Motor neuron (in vitro differentiated cells): ENCODE measurements at regions not wholly inside any gene's neighbourhood (a gene's known extent, or its start where the extent isn't known, plus 50 kb on each side); places are given as distances from the start of the nearest gene placed in this dataset.

ENCODE experiments used
- ATAC-seq, 8 experiments: fragments of 200-7000 bp; cut with Tn5 transposase; replicated peaks in 6 of 8; 2 replicates each; pipeline ENCODE4 v1.8.0; 2021; ENCODE audit warnings: mild to moderate bottlenecking in 8 of 8, moderate library complexity in 8 of 8
- H3K27ac ChIP-seq, 2 donors: fragments of 250-450 bp; sonication (Bioruptor Pico); 2 replicates each; pipeline ENCODE4 v1.9.0; 2021; ENCODE audit warnings: antibody characterized with exemption in 2 of 2, mild to moderate bottlenecking in 2 of 2, moderate library complexity in 1 of 2
- H3K4me1 ChIP-seq, 2 donors: fragments of 250-450 bp; sonication (Bioruptor Pico); replicated peaks in 1 of 2; 2 replicates each; pipeline ENCODE4 v1.6.1; 2021; ENCODE audit warnings: antibody characterized with exemption in 2 of 2, mild to moderate bottlenecking in 2 of 2, moderate library complexity in 1 of 2
- H3K4me3 ChIP-seq, 5 donors: fragments of 250-450 bp; sonication (Bioruptor Pico); 2 replicates each; pipeline ENCODE4 v1.9.0; 2021; ENCODE audit warnings: antibody characterized with exemption in 5 of 5, mild to moderate bottlenecking in 5 of 5, moderate library complexity in 4 of 5
- WGBS, 10 experiments: fragments of 450-650 bp; shearing (Covaris generic); methylation state at CpG; one replicate each; pipeline ENCODE4 v1.0.0; 2022; 5-methylcytosine and 5-hydroxymethylcytosine counted together
- in situ Hi-C, 9 experiments: fragments of 400-800 bp; cut with MboI; loops; one replicate each; pipeline ENCODE4 v1.15.0; 2021; ENCODE audit warnings: low sequenced_read_pairs in 9 of 9, low pct_unique_long_range_greater_than_20kb in 2 of 9; ENCODE audit not compliant: unreplicated experiment in 9 of 9

DNA sequence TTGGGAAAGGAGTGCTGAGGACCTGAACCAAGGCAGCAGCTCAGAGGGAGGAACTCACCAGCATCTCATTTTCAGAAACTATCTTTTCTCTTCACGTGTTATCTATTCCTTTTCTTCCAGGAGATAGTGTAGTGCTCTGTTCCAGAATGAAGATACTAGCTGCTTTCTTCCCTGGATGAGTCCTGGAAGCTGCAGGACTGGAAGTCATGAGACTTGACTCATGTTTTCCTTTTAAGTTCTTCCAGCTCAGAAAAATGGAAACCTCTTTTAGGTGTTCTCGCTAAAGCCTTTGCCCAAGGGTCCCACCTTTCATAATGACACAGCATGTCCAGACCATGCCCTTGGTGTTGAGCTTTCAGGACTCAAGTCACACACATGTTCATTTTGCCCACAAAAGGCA lies 106.7 kb downstream of the UNC5CL start:
- no peak for ATAC-seq
- no peak overlapping the region for H3K27ac ChIP-seq
- H3K4me3 ChIP-seq = no peak overlapping the region
- no peaks in the 10 kb centered on the region for H3K4me1 ChIP-seq
- in situ Hi-C loops = no loop called here
- 25 to 100% (median 84%) methylated on average over 1 to 2 of the region's 2 CpGs; no CpG with 5 or more reads in 1 of the 10 experiments for WGBS, 10 experiments

DNA sequence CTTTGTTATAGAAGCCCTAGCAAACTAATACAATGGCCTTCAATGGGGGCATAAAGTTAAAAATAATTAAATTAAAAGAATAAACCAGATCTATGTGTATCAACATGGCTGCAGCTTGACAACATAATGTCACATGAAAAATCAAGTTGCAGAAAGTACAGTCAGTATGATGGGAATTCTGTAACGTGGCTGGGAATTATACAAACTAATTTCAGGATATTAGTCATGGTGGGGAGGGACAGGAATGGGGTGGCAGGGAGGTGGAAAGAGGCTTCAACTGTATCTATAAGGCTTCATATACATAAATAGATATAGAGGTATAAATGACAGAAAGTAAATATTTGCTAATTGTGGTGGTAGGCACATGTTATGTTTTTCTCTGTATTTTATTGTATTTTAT lies 107.1 kb downstream of the UNC5CL start:
- no peak overlapping the region for H3K4me3 ChIP-seq
- H3K4me1 ChIP-seq = no peaks in the 10 kb centered on the region
- in situ Hi-C loops = no loop called here
- WGBS, 10 experiments = 0 to 67% (median 41%) methylated on average over 1 of the region's 1 CpG; no CpG with 5 or more reads in 4 of the 10 experiments
- H3K27ac ChIP-seq = no peak overlapping the region
- no peak for ATAC-seq

DNA sequence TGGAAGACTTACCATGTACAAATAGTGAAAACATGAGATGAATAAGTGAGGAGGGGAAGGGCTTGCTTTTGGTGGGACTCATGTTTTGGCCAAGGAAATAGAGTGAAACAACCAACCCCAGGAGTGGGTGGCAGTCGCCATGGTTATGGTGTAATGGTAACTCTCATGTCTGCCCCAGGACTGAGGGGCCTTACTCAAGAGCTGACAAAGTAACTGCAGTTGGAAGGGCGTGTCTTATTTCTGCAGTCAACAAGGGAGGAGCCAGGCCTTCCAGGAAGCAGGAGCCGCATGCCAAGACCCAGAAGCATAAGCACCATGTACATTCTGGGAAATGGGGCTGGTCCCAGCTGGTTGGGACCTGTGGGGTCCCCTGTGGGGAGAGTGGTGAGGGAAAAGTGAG lies 108.5 kb downstream of the UNC5CL start:
- Histone ChIP-seq H3K4me1 (no peaks in the 10 kb centered on the region), H3K4me3 (no peak overlapping the region), H3K27ac (no peak overlapping the region)
- 52 to 100% (median 64%) methylated on average over 1 to 3 of the region's 3 CpGs; no CpG with 5 or more reads in 2 of the 10 experiments for WGBS, 10 experiments
- in situ Hi-C loops = no loop called here
- peak in 5 of 8 experiments; percentile 19 to 95 (median 90) for ATAC-seq

DNA sequence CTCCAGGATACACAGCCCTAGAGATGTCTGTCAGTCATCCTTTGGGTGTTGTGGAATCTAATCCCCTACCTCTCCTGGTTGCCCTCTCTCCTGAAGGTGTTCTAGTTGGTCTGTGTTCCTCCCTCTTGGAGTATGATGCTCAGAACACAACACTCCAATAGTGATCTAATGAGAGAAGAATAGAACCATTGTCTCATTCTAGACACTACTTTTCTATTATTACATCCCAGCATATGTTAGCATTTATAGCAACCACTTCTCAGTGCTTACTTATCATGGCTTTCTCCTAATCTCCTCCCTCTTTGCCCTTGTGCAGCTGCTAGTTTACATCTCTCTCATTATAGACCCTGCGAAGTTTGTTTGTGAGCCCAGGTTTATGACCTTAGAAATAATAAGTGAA lies 109.0 kb downstream of the UNC5CL start:
- 83 to 100% (median 100%) methylated on average over 1 of the region's 1 CpG for WGBS, 10 experiments
- ATAC-seq = no peak
- Histone ChIP-seq H3K4me1 (no peaks in the 10 kb centered on the region), H3K27ac (no peak overlapping the region), H3K4me3 (no peak overlapping the region)
- in situ Hi-C loops = no loop called here

DNA sequence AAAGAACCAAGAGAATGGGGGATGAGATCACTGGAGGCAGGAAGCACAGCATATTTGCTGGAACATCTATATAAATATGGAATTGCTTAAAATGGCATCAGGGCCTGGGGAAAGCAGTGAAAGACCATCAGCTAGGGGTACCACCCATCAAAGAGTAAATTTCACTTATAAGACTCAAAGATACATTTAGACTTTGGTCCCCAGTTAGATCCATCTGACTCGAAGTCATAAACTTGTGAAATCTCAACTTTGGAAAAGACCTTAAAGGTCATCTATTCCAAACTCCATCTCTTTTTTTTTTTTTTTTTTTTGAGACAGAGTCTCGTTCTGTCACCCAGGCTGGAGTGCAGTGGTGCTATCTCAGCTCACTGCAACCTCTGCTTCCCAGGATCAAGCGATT lies 109.8 kb downstream of the UNC5CL start:
- WGBS, 10 experiments = 60 to 100% (median 80%) methylated on average over 1 to 2 of the region's 3 CpGs; no CpG with 5 or more reads in 3 of the 10 experiments
- Histone ChIP-seq H3K4me1 (no peaks in the 10 kb centered on the region), H3K27ac (no peak overlapping the region), H3K4me3 (no peak overlapping the region)
- in situ Hi-C loops = no loop called here
- ATAC-seq = no peak

DNA sequence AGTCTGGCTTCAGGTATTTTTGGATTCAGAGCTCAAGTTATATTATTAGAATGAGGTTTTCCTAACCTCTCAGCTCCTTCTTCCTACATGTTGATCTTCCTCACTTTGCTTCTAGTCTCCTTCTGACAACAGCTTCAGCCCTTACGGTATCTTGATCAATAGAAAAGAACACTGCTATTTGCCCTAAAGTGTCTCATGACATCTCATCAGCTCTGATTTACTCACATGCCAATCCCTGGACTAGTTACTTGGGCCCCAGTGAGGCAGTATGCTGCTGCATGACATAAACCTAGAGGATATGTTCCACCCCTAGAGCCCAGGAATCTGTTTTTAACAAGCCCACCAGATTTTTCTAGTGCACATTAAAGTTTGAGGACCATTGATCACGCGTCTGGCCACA lies 110.3 kb downstream of the UNC5CL start:
- in situ Hi-C loops = no loop called here
- WGBS, 10 experiments = 67 to 100% (median 87%) methylated on average over 1 to 3 of the region's 3 CpGs; no CpG with 5 or more reads in 2 of the 10 experiments
- H3K4me1 ChIP-seq = no peaks in the 10 kb centered on the region
- peak in 1 of 8 experiments; percentile 5 for ATAC-seq
- no peak overlapping the region for H3K27ac ChIP-seq
- no peak overlapping the region for H3K4me3 ChIP-seq

DNA sequence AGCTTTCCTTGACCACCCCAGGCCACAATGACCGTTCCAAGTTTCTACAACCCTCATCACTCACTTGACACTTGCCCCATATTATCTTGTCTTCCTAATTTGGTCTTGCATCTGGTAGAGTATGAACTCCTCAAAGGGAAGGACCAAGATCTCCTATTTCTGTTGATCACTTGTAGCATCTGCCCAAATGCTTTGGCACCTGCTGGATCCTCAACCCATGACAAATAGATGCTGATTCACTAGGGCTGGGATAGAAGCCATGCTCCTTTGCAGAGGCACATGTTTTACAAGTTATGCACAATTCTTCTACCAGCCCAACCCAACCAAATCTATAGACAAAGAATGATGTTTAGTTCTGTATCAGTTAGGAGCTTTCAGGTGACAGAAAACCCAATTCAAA lies 110.7 kb downstream of the UNC5CL start:
- H3K4me3 ChIP-seq = no peak overlapping the region
- peak in 2 of 8 experiments; percentile 41 to 58 for ATAC-seq
- H3K4me1 ChIP-seq = no peaks in the 10 kb centered on the region
- in situ Hi-C loops = no loop called here
- 50 to 100% (median 71%) methylated on average over 1 of the region's 1 CpG; no CpG with 5 or more reads in 3 of the 10 experiments for WGBS, 10 experiments
- H3K27ac ChIP-seq = no peak overlapping the region

DNA sequence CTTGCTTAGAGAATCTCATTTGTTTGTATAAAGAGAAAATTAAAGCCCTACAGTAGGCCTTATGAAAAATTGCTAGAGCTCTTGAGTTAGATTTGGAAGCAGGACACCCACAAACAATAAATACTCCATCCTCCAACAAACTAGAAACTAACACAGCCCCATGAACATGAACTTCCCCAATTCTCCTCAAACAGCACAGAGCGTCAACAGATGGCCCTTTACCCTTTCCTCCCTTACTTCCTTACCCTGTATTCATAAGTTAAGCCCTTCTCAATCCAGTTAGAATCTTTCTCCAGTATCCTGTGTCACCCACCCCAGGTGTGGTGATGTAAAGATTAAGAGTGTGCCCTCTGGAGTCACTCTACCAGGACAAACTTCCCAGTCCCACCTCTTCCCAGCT lies 113.7 kb downstream of the UNC5CL start:
- 80 to 100% (median 100%) methylated on average over 1 of the region's 1 CpG; no CpG with 5 or more reads in 7 of the 10 experiments for whole genome bisulfite sequencing, 10 experiments

DNA sequence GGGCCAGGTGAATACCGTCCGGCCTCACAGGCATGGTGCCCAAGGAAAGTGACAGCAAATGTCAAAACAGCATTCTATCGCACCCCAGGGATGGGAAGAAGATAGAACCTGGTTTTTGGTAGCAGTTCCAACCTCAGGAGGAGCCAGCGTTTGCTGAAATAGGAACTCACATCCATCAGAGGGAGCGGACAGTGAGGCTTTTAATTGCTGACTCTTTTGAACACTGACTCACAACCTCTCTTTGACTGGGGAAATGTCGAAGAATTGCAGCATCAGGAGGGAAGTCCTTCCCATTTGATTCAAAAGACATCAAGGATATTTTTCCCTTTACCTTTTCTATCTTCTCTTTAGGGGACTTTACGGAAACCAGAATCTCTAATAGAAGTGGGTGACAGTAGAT lies 114.2 kb downstream of the UNC5CL start:
- H3K27ac ChIP-seq = no peak overlapping the region
- no peak overlapping the region for H3K4me3 ChIP-seq
- no peaks in the 10 kb centered on the region for H3K4me1 ChIP-seq
- peak in 1 of 8 experiments; percentile 18 for ATAC-seq
- in situ Hi-C loops = no loop called here
- 40 to 97% (median 81%) methylated on average over 1 to 7 of the region's 7 CpGs for WGBS, 10 experiments

More for the DNA sequence above, 113.7 kb downstream of the UNC5CL start:
- no peaks in the 10 kb centered on the region for H3K4me1 ChIP-seq
- H3K27ac ChIP-seq = no peak overlapping the region
- in situ Hi-C loops = no loop called here
- H3K4me3 ChIP-seq = no peak overlapping the region
- ATAC-seq = no peak

DNA sequence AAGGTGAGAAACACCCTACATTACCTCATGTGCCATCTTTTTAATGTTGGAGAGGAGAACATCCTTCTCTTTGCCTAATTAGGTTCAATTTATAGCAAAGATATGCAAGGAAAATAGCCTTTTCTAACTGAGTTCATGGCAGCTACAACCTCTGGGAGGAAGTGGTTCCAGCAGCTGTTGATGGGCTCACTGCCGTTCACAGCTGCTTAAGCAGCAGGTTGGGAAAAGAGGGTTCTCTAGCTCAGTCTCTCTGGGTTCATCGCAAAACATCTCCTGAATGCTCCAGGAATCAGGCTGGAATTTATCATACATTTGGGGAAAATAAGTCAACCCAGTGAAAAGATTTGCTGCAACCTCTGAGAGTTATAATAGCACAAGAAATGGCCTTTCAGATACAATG lies 115.1 kb downstream of the UNC5CL start:
- Histone ChIP-seq H3K4me3 (no peak overlapping the region), H3K4me1 (peaks cover 0 to 2% of the 10 kb centered on the region in 2 donors), H3K27ac (no peak overlapping the region)
- 71 to 100% (median 94%) methylated on average over 1 to 2 of the region's 2 CpGs; no CpG with 5 or more reads in 2 of the 10 experiments for WGBS, 10 experiments
- in situ Hi-C loops = no loop called here
- ATAC-seq = no peak

DNA sequence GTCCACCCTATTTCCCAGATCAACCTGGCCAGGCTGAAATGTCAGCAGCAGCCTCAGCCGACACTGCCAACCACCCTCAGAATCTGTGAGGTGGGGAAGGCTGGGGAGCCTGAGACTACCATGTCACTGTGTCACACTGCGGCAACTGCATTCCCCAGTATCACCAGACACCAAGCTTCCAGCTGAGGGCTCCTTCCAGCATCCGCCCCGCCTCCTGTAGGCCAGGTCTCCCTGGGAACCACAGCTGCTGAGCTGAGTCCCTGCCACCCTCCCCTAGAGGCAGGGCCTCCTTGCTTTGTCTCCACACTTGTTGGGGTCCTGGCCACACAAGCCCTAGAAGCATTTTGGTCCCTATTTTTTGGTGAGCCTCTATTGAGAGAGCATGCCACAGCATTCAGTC lies 115.7 kb downstream of the UNC5CL start:
- in situ Hi-C loops = no loop called here
- 77 to 100% (median 80%) methylated on average over 1 to 2 of the region's 4 CpGs; no CpG with 5 or more reads in 7 of the 10 experiments for WGBS, 10 experiments
- ATAC-seq = peak in 7 of 8 experiments; percentile 37 to 82 (median 50)
- H3K27ac ChIP-seq = no peak overlapping the region
- H3K4me1 ChIP-seq = peaks cover 2 to 7% of the 10 kb centered on the region in 2 donors
- H3K4me3 ChIP-seq = no peak overlapping the region

DNA sequence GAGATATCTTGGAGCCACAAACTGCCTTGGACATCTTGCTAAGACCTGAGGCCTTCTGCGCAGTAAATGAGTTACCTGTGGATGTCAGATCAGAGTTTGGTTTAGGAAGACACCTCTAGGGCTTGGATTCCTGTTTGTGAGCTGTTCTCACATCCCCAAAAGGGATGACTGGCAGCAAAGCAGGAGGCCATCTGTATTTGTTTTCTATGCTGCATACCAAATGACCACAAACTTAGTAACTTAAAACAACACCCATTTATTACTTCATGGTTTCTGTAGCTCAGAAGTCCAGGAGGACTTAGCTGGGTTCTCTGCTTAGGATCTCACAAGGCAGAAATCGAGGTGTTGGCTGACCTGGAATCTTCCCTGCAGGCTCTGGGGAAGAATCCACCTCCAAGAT lies 116.7 kb downstream of the UNC5CL start:
- no peak overlapping the region for H3K27ac ChIP-seq
- ATAC-seq = peak in 2 of 8 experiments; percentile 78 to 91
- WGBS, 10 experiments = 0 to 80% (median 60%) methylated on average over 1 to 2 of the region's 2 CpGs; no CpG with 5 or more reads in 3 of the 10 experiments
- in situ Hi-C loops = no loop called here
- peaks cover 6 to 13% of the 10 kb centered on the region in 2 donors for H3K4me1 ChIP-seq
- H3K4me3 ChIP-seq = no peak overlapping the region

DNA sequence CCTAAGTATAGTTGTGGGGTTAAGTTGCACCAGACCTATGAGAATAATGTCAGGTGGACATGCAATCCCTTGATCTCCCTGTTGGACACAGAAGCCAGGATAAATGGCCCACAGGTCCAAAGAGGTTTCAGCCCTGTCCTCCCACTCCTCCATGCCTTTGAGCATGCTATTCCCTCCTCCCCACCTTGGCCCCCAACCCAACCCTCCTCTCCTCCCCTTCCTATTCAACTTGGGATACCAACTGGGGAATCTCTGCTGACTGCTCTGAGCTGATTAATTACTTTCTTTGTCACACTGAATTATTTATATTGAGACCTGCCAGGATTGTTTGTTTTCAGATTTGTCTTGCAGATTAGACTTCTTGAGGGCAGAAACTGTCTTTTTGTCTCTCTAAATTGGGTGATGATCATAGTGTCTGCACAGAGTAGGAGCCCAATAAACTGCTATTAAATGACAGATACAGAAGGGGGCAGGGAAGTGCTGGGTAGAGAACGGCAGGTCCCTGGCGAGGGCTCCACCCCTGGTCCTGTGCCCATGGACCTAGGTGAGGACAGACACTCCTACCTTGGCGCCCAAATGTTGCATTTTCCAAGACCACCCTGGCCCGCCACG lies 120.9 kb downstream of the UNC5CL start:
- H3K4me1 ChIP-seq = peaks cover 6 to 13% of the 10 kb centered on the region in 2 donors
- peak in 5 of 8 experiments; percentile 44 to 95 (median 86) for ATAC-seq
- in situ Hi-C loops = no loop called here
- H3K27ac ChIP-seq = no peak overlapping the region
- H3K4me3 ChIP-seq = no peak overlapping the region
- 0 to 86% (median 40%) methylated on average over 2 to 5 of the region's 5 CpGs; no CpG with 5 or more reads in 2 of the 10 experiments for WGBS, 10 experiments

DNA sequence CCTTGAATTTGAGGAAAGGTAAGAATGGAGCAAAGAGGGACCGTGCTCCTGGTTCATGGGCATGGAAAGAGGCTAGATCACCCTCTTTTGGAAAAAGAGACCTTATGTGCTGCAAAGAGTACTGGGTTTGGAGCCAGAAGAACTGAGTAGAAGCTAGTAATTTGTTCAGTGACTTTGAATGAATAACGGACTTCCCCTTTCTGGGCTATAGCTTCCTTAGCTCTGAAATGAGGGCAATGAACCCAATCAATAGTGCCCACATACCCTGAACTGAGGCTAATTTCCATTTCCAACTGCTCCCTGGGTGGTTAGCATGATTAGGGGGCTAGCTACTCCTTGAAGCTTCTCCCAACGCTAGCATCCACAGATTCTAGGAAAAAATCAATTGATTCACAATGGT lies 121.4 kb downstream of the UNC5CL start:
- ATAC-seq = no peak
- 63 to 92% (median 83%) methylated on average over 2 to 3 of the region's 3 CpGs; no CpG with 5 or more reads in 6 of the 10 experiments for WGBS, 10 experiments
- peaks cover 6 to 13% of the 10 kb centered on the region in 2 donors for H3K4me1 ChIP-seq
- no peak overlapping the region for H3K27ac ChIP-seq
- H3K4me3 ChIP-seq = no peak overlapping the region
- in situ Hi-C loops = no loop called here
